Tibial nerve (tissue), 4 donors: ENCODE measurements at regions not wholly inside any gene's neighbourhood (a gene's known extent, or its start where the extent isn't known, plus 50 kb on each side); places are given as distances from the start of the nearest gene placed in this dataset.
A peak's percentile ranks its signal among the peaks of the same experiment; 100 is the strongest.

Experiments used
- DNase-seq, 2 donors: peaks; one replicate each; pipeline ENCODE4 v3.0.0-alpha.2; 2019; ENCODE audit warnings: low spot score in 2 of 2
- H3K27ac ChIP-seq, 4 donors: fragments of 200-600 bp; sonication (generic) in 3 of 4; one replicate each; pipeline ENCODE4 v1.5.1; 2017 to 2019; ENCODE audit warnings: mild to moderate bottlenecking in 1 of 4
- H3K27me3 ChIP-seq, 2 donors: fragments of 200-600 bp; sonication (generic) in 1 of 2; one replicate each; pipeline versions ENCODE4 v1.5.1 to v1.6.0; 2017 to 2019
- H3K36me3 ChIP-seq, 3 donors: fragments of 200-600 bp; sonication (generic); one replicate each; pipeline ENCODE4 v1.5.1; 2018 to 2019
- H3K4me1 ChIP-seq, 4 donors: fragments of 200-600 bp; sonication (generic) in 3 of 4; one replicate each; pipeline ENCODE4 v1.5.1; 2017 to 2019
- H3K4me3 ChIP-seq, 4 donors: fragments of 200-600 bp; sonication (generic) in 3 of 4; one replicate each; pipeline ENCODE4 v1.5.1; 2017 to 2019; ENCODE audit warnings: mild to moderate bottlenecking in 1 of 4, moderate library complexity in 1 of 4
- H3K9me3 ChIP-seq, 4 donors: fragments of 200-600 bp; sonication (generic) in 3 of 4; one replicate each; pipeline ENCODE4 v1.5.1; 2017 to 2019
- EP300 ChIP-seq, 2 donors: sonication (generic); formaldehyde crosslinking; IDR thresholded peaks; one replicate each; pipeline ENCODE4 v1.6.1; 2017; ENCODE audit warnings: antibody characterized with exemption in 2 of 2, mild to moderate bottlenecking in 1 of 2
- POLR2A ChIP-seq, 2 donors: fragments of 450-650 bp; IDR thresholded peaks; one replicate each; pipeline ENCODE4 v1.6.1; 2017; ENCODE audit warnings: antibody characterized with exemption in 2 of 2, mild to moderate bottlenecking in 2 of 2, moderate library complexity in 2 of 2
- WGBS, 2 donors: methylation state at CpG; one replicate each; pipeline ENCODE4 v1.1.5; 2018; 5-methylcytosine and 5-hydroxymethylcytosine counted together
- TF ChIP-seq, protein P1 (sequence below), 5 experiments: fragments of 200-600 bp in 3 of 5; fragments of 450-650 bp in 2 of 5; sonication (generic) in 3 of 5; IDR thresholded peaks; one replicate each; pipeline ENCODE4 v1.5.1; 2016 to 2019; ENCODE audit warnings: antibody characterized with exemption in 5 of 5, mild to moderate bottlenecking in 3 of 5, moderate library complexity in 2 of 5

DNA sequence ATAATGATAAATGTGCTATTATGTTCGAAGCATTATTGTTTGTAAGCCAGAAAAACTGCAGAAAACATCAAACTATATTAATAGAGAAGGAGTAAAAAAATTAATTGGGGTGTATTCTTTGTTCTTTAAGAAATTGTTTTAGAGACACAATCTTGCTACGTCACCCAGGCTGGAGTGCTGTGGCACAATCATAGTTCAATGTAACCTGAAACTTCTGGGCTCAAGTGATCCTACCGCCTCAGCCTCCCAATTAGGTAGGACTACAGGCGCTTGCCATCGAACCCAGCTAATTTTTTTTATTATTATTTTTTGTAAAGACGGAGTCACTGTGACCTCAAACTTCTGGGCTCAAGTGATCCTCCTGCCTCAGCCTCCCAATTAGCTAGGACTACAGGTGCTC, 1138.6 kb downstream of the GATA3 start:
- no peak overlapping the region for H3K4me3 ChIP-seq
- peaks cover 0 to 4% of the 10 kb centered on the region in 2 donors for H3K27me3 ChIP-seq
- no peaks in the 10 kb centered on the region for H3K4me1 ChIP-seq
- WGBS, 2 donors, result 84 to 91% methylated on average over 6 of the region's 6 CpGs
- TF ChIP-seq, protein P1, sequence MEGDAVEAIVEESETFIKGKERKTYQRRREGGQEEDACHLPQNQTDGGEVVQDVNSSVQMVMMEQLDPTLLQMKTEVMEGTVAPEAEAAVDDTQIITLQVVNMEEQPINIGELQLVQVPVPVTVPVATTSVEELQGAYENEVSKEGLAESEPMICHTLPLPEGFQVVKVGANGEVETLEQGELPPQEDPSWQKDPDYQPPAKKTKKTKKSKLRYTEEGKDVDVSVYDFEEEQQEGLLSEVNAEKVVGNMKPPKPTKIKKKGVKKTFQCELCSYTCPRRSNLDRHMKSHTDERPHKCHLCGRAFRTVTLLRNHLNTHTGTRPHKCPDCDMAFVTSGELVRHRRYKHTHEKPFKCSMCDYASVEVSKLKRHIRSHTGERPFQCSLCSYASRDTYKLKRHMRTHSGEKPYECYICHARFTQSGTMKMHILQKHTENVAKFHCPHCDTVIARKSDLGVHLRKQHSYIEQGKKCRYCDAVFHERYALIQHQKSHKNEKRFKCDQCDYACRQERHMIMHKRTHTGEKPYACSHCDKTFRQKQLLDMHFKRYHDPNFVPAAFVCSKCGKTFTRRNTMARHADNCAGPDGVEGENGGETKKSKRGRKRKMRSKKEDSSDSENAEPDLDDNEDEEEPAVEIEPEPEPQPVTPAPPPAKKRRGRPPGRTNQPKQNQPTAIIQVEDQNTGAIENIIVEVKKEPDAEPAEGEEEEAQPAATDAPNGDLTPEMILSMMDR (IDR thresholded peaks at IDR 0.05), result no peak
- TF ChIP-seq EP300 (IDR thresholded peaks at IDR 0.05), result no peak
- no peak for TF ChIP-seq POLR2A (IDR thresholded peaks at IDR 0.05)
- DNase-seq, result no peak
- no peak overlapping the region for H3K27ac ChIP-seq
- no peaks in the 10 kb centered on the region for H3K9me3 ChIP-seq
- no peaks in the 10 kb centered on the region for H3K36me3 ChIP-seq

DNA sequence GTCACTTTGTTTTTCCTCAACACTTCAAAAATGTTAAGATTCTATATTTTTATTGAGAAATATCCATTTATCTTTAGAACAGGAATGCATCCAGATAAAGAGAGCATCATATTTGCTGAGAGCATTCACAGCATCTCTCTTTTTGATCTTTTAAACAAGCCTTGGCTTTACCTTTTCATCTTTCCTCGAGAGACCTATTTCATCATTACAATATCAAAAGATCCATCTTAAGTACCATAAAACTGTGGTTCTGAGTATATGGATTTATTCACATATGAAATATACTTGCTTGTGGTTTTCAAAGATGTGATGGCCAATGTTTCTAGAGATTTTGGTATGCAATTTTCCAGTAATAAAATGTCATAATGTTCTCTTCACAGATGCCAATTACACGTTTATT, 1140.9 kb downstream of the GATA3 start:
- no peaks in the 10 kb centered on the region for H3K4me1 ChIP-seq
- H3K27me3 ChIP-seq, result peaks cover 0 to 4% of the 10 kb centered on the region in 2 donors
- WGBS, 2 donors, result 65 to 71% methylated on average over 2 of the region's 2 CpGs
- no peak overlapping the region for H3K27ac ChIP-seq
- DNase-seq, result no peak
- no peaks in the 10 kb centered on the region for H3K36me3 ChIP-seq
- no peak overlapping the region for H3K4me3 ChIP-seq
- no peaks in the 10 kb centered on the region for H3K9me3 ChIP-seq
- TF ChIP-seq, protein P1 (IDR thresholded peaks at IDR 0.05), result no peak
- no peak for TF ChIP-seq EP300 (IDR thresholded peaks at IDR 0.05)
- TF ChIP-seq POLR2A (IDR thresholded peaks at IDR 0.05), result no peak

DNA sequence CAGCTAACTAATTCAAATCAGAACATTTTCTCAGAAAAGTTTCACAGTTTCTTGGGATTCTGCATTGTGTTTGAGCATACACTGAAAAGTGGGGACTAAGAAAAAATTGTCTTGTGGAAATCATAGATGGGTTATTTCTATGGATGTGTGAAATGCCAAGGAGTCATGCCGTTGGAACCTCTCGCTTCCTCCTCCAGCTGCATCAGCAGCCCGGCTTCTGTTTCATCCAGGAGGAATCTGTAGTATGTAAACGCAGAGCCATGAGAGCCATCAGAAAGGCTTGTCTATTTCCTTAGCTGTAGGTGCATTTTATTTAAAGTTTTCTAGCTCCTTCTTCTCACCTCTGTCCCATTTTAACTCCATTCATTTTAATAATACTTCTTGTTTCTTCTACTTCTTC, 1144.1 kb downstream of the GATA3 start:
- H3K4me1 ChIP-seq, result no peaks in the 10 kb centered on the region
- 24 to 35% methylated on average over 4 of the region's 4 CpGs for WGBS, 2 donors
- no peak overlapping the region for H3K4me3 ChIP-seq
- no peak for DNase-seq
- no peaks in the 10 kb centered on the region for H3K9me3 ChIP-seq
- TF ChIP-seq POLR2A (IDR thresholded peaks at IDR 0.05), result no peak
- no peak for TF ChIP-seq EP300 (IDR thresholded peaks at IDR 0.05)
- TF ChIP-seq, protein P1 (IDR thresholded peaks at IDR 0.05), result no peak
- H3K36me3 ChIP-seq, result no peaks in the 10 kb centered on the region
- no peak overlapping the region for H3K27ac ChIP-seq
- peaks cover 0 to 4% of the 10 kb centered on the region in 2 donors for H3K27me3 ChIP-seq

DNA sequence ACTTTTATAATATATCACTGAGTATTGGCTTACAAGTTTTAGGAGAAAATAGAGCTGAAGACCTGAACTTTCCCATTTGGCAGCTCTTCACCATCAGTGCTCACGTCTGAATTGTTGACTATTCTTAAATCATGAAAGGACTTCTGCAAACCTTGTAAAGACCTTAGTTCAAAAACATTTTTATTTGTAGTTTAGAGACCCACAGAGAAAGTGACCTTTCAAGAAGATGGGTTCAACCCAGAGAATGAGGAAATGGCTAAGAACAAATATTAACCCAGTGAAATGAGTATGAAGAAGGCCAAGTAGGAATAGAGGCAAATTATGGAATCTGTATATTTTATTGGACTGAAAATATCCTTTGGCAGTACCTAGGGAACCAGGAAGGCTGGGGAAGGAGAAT, 1151.1 kb downstream of the GATA3 start:
- TF ChIP-seq POLR2A (IDR thresholded peaks at IDR 0.05) (no peak), EP300 (IDR thresholded peaks at IDR 0.05) (no peak)
- TF ChIP-seq, protein P1 (IDR thresholded peaks at IDR 0.05), result no peak
- H3K27ac ChIP-seq, result no peak overlapping the region
- H3K9me3 ChIP-seq, result no peaks in the 10 kb centered on the region
- H3K27me3 ChIP-seq, result no peaks in the 10 kb centered on the region
- no peaks in the 10 kb centered on the region for H3K36me3 ChIP-seq
- H3K4me1 ChIP-seq, result peaks cover 0 to 5% (median 0%) of the 10 kb centered on the region in 4 donors
- no peak for DNase-seq
- H3K4me3 ChIP-seq, result no peak overlapping the region
- 31 to 38% methylated on average over 1 of the region's 1 CpG for WGBS, 2 donors

DNA sequence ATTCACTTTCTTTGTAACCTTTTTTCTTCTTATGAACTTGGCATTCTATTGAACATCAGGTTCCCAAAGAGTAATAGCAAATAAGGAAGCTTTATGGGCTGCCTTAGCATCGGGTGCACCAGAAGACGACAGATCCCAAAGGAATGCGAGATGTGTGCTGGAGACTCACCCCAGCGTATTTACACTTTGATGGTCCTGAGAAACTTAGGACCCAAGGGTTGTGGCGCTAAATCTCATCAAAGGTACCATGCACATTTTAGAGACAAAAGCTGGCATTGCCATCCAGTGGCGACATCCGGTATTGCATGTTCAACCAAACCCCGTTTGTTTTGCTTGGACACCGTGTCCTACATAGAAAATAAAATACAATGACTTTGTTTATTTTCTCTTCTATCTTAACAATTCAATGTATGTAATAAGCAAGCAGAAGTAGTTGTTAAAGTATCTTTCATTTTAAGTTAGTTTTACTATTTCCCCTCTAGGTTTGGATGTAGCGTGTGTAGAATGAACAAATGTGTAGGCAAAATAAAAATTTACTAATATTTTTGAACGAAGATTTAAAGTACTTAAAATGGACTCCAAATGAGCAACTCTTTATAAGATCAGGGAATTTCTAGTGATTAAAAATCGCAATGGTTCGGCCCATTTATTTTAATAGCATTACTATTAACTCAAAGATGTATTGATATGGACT, 1154.8 kb downstream of the GATA3 start:
- 20% methylated on average over 13 of the region's 13 CpGs for WGBS, 2 donors
- no peak overlapping the region for H3K27ac ChIP-seq
- no peak overlapping the region for H3K4me3 ChIP-seq

More for the DNA sequence above, 1154.8 kb downstream of the GATA3 start:
- TF ChIP-seq, protein P1 (IDR thresholded peaks at IDR 0.05), result peak; percentile 64 to 87 (median 81)
- no peak for TF ChIP-seq POLR2A (IDR thresholded peaks at IDR 0.05)
- H3K27me3 ChIP-seq, result no peaks in the 10 kb centered on the region
- H3K9me3 ChIP-seq, result no peaks in the 10 kb centered on the region
- peaks cover 0 to 5% (median 0%) of the 10 kb centered on the region in 4 donors for H3K4me1 ChIP-seq
- DNase-seq, result peak; percentile 35 to 66
- no peaks in the 10 kb centered on the region for H3K36me3 ChIP-seq
